ENCODE measurements at regions not wholly inside any gene's neighbourhood (a gene's known extent, or its start where the extent isn't known, plus 50 kb on each side); places are given as distances from the start of the nearest gene placed in this dataset.

DNA sequence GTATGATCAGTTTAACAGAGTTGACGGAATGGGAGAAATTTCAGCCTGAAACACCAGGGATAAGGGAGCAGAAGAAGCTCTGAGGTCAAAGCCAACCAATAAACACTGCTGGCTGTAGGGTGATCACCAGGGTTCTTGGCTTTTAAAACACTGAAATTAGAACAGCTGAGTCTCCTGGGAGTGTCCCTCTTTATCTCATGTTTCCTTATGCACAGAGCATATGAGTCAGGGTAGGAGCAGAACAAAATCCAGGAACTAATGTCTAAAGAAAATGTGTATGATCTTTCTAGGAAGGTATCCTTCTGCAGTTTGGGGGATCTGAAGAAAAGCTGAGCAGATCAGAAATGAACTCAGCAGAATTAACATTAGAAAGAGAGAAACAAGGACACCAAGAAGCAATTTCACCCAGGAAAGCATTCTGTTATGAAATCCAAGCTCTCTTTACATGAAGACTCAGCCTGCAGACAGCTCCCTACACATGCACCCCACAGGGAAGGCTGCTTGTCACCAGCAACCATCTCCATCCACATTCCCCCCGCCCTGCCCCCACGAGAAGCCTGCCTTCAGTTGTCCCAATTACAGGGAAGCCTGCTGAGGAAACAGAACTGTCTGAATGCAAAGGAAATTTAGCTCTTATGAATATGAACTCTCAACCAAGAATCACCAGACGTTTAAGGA, 469.7 kb downstream of the PDCD6IP start:
- intact Hi-C loops (cut with micrococcal nuclease): no loop called here

GRCh38 chr3:34275811-34276210, 477.4 kb downstream of the PDCD6IP start:
- Mint-ChIP-seq H3K27ac (no peak overlapping the region), H3K36me3 (ENCODE audit: low read depth) (no peaks in the 10 kb centered on the region), H3K9me3 (no peaks in the 10 kb centered on the region), H3K4me1 (ENCODE audit: low read depth) (no peaks in the 10 kb centered on the region), H3K27me3 (ENCODE audit: low read depth) (no peaks in the 10 kb centered on the region), H3K4me3 (ENCODE audit: low read depth) (no peak overlapping the region)
- no peak for DNase-seq (ENCODE audit: low spot score)
- intact Hi-C loops (cut with micrococcal nuclease): no loop called here

More for the DNA sequence above, 469.7 kb downstream of the PDCD6IP start:
- no peak for DNase-seq (ENCODE audit: low spot score)
- Mint-ChIP-seq H3K4me3 (ENCODE audit: low read depth) (no peak overlapping the region), H3K27me3 (ENCODE audit: low read depth) (no peaks in the 10 kb centered on the region), H3K4me1 (ENCODE audit: low read depth) (no peaks in the 10 kb centered on the region), H3K27ac (no peak overlapping the region), H3K9me3 (no peaks in the 10 kb centered on the region), H3K36me3 (ENCODE audit: low read depth) (no peaks in the 10 kb centered on the region)

DNA sequence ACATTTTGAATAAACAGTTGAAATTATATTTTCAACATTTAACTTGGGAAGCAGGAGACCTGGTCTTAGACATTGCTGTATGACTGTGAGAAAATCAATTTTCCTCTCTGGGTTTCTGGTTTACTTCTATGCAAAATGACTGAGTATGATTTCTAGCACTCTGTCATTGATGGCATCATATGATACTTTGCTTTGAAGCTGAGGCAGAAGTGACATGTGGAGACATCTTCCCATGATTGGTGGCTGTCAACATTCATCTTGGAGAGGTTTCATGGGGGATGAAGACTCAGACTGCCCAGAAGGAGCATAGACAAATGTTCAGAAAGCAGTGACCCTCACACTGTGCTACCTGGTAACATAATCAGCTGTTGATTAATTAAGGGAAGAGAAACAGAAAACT, 477.9 kb downstream of the PDCD6IP start:
- Mint-ChIP-seq H3K27ac (no peak overlapping the region), H3K4me3 (ENCODE audit: low read depth) (no peak overlapping the region), H3K27me3 (ENCODE audit: low read depth) (no peaks in the 10 kb centered on the region), H3K36me3 (ENCODE audit: low read depth) (no peaks in the 10 kb centered on the region), H3K9me3 (no peaks in the 10 kb centered on the region), H3K4me1 (ENCODE audit: low read depth) (no peaks in the 10 kb centered on the region)
- intact Hi-C loops (cut with micrococcal nuclease): no loop called here
- DNase-seq (ENCODE audit: low spot score): no peak

- Mint-ChIP-seq H3K27ac (no peak overlapping the region), H3K36me3 (ENCODE audit: low read depth) (no peaks in the 10 kb centered on the region), H3K4me1 (ENCODE audit: low read depth) (no peaks in the 10 kb centered on the region), H3K9me3 (no peaks in the 10 kb centered on the region), H3K27me3 (ENCODE audit: low read depth) (no peaks in the 10 kb centered on the region), H3K4me3 (ENCODE audit: low read depth) (no peak overlapping the region)
- intact Hi-C loops (cut with micrococcal nuclease): no loop called here
- DNase-seq (ENCODE audit: low spot score): no peak
These were observed 478.7 kb downstream of the PDCD6IP start for GRCh38 chr3:34277110-34277509.

DNA sequence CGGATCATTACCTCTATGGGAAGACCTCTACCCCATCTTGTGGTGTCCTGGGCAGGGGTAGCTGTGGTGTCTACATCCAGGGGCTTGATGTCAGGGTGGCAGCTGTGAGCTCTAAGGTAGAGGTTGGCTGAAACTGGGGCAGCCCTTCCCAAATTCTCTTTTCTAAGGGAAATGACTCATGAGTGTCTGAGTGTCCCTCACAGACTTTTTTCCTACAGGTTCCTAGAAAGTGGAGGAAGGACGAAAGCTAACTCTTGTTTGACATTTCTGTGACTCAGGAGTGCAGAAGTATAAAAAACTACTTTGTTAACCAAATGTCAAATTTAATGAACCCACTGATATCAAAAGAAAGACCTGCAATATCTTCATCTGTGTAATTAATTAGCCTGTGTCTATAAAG, 481.5 kb downstream of the PDCD6IP start:
- Mint-ChIP-seq H3K9me3 (no peaks in the 10 kb centered on the region), H3K4me3 (ENCODE audit: low read depth) (no peak overlapping the region), H3K27ac (no peak overlapping the region), H3K27me3 (ENCODE audit: low read depth) (no peaks in the 10 kb centered on the region), H3K4me1 (ENCODE audit: low read depth) (no peaks in the 10 kb centered on the region), H3K36me3 (ENCODE audit: low read depth) (no peaks in the 10 kb centered on the region)
- intact Hi-C loops (cut with micrococcal nuclease): no loop called here
- no peak for DNase-seq (ENCODE audit: low spot score)

DNA sequence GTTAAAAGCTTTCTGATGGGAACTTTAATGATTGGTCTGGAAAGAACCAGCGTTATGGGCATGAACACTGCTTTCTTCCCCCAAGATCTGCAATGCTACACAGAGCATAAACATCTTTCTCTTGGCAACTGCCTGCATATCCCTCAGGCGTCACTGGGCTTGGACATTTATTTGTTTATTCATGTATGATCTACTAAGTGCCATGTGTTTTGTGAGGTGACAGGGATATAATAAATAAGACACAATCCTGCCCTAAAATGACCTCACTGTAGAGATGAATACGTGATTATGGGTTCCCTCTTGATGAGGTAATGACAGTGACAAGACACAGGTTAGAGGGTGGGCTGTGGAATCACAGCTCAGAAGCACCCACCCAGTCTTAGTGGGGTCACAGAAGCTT, 485.3 kb downstream of the PDCD6IP start:
- Mint-ChIP-seq H3K27ac (no peak overlapping the region), H3K4me3 (ENCODE audit: low read depth) (no peak overlapping the region), H3K9me3 (no peaks in the 10 kb centered on the region), H3K27me3 (ENCODE audit: low read depth) (no peaks in the 10 kb centered on the region), H3K4me1 (ENCODE audit: low read depth) (no peaks in the 10 kb centered on the region), H3K36me3 (ENCODE audit: low read depth) (no peaks in the 10 kb centered on the region)
- no peak for DNase-seq (ENCODE audit: low spot score)
- intact Hi-C loops (cut with micrococcal nuclease): no loop called here

- no peaks in the 10 kb centered on the region for H3K9me3 Mint-ChIP-seq
- no peak for DNase-seq (ENCODE audit: low spot score)
- H3K27ac Mint-ChIP-seq: no peak overlapping the region
- no peaks in the 10 kb centered on the region for H3K36me3 Mint-ChIP-seq (ENCODE audit: low read depth)
- no peak overlapping the region for H3K4me3 Mint-ChIP-seq (ENCODE audit: low read depth)
- H3K27me3 Mint-ChIP-seq (ENCODE audit: low read depth): no peaks in the 10 kb centered on the region
- no peaks in the 10 kb centered on the region for H3K4me1 Mint-ChIP-seq (ENCODE audit: low read depth)
- intact Hi-C loops (cut with micrococcal nuclease): no loop called here
These were observed 486.8 kb downstream of the PDCD6IP start for GRCh38 chr3:34284959-34285826.

DNA sequence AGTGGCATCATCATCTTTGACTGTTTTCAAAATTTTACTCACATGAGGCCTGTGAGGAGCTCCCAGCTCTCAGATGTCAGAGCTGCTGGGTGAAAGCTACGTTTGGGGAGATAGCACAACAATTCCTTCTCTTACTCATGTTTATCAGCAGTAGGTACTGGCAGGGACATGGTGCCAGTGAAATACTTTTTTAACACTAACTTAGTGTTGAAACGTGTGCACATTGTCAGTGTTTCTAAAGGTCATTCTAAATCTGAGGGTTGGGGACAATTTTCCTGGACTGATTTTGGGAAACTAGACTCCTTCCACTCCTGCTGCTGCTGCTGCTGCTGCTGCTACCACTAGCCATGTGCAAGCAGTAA, 487.4 kb downstream of the PDCD6IP start:
- H3K36me3 Mint-ChIP-seq (ENCODE audit: low read depth): no peaks in the 10 kb centered on the region
- no peaks in the 10 kb centered on the region for H3K4me1 Mint-ChIP-seq (ENCODE audit: low read depth)
- no peak overlapping the region for H3K4me3 Mint-ChIP-seq (ENCODE audit: low read depth)
- no peaks in the 10 kb centered on the region for H3K9me3 Mint-ChIP-seq
- H3K27me3 Mint-ChIP-seq (ENCODE audit: low read depth): no peaks in the 10 kb centered on the region
- H3K27ac Mint-ChIP-seq: no peak overlapping the region
- intact Hi-C loops (cut with micrococcal nuclease): no loop called here
- no peak for DNase-seq (ENCODE audit: low spot score)

- Mint-ChIP-seq H3K27me3 (ENCODE audit: low read depth) (no peaks in the 10 kb centered on the region), H3K4me1 (ENCODE audit: low read depth) (no peaks in the 10 kb centered on the region), H3K27ac (no peak overlapping the region), H3K9me3 (no peaks in the 10 kb centered on the region), H3K36me3 (ENCODE audit: low read depth) (no peaks in the 10 kb centered on the region), H3K4me3 (ENCODE audit: low read depth) (no peak overlapping the region)
- intact Hi-C loops (cut with micrococcal nuclease): no loop called here
- DNase-seq (ENCODE audit: low spot score): no peak
These were observed 494.3 kb downstream of the PDCD6IP start for GRCh38 chr3:34292605-34293300.

GRCh38 chr3:34294240-34294639, 495.8 kb downstream of the PDCD6IP start:
- H3K36me3 Mint-ChIP-seq (ENCODE audit: low read depth): no peaks in the 10 kb centered on the region

DNA sequence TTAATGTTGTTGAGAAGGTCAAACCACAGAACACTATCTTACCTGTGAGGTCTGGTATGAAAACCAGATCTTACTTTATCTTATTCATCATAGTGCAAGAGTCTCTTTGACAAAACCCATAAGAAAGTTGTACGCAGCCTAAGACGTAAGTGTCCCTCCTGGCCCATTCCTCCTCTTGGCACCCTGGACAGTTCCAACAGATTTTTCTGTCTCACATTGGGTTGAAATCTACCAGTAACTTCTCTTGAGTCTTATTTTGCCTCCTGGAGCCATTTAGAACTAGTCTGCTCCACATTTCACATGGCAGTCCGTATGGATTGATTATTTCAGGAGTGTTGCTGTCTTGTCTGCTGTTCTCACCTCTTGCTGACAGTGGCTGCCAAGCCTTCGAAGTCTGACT, 498.4 kb downstream of the PDCD6IP start:
- intact Hi-C loops (cut with micrococcal nuclease): no loop called here
- DNase-seq (ENCODE audit: low spot score): no peak
- Mint-ChIP-seq H3K4me1 (ENCODE audit: low read depth) (no peaks in the 10 kb centered on the region), H3K27ac (no peak overlapping the region), H3K36me3 (ENCODE audit: low read depth) (no peaks in the 10 kb centered on the region), H3K4me3 (ENCODE audit: low read depth) (no peak overlapping the region), H3K27me3 (ENCODE audit: low read depth) (no peaks in the 10 kb centered on the region), H3K9me3 (no peaks in the 10 kb centered on the region)

More at GRCh38 chr3:34294240-34294639, 495.8 kb downstream of the PDCD6IP start:
- intact Hi-C loops (cut with micrococcal nuclease): no loop called here
- Mint-ChIP-seq H3K27me3 (ENCODE audit: low read depth) (no peaks in the 10 kb centered on the region), H3K9me3 (no peaks in the 10 kb centered on the region), H3K4me3 (ENCODE audit: low read depth) (no peak overlapping the region), H3K27ac (no peak overlapping the region), H3K4me1 (ENCODE audit: low read depth) (no peaks in the 10 kb centered on the region)
- no peak for DNase-seq (ENCODE audit: low spot score)

DNA sequence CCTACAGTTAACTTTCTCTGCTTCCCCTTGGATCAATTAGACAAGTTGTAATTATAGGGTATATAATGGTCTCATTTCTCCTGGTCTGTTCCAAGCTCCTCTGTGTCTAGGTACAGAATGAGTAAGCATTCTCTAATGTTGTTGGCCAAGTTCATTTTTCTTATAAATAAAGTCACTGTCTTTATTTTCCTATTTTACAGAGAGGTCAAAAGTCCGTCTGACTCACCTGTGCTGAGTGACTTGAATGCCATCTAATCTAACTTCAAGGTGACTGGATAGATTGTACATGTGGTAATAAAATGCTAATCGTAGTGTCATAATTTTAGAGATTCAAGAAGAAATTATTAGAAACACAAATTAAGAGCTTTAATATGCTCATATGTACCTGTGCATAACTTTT, 500.2 kb downstream of the PDCD6IP start:
- intact Hi-C loops (cut with micrococcal nuclease): no loop called here

DNA sequence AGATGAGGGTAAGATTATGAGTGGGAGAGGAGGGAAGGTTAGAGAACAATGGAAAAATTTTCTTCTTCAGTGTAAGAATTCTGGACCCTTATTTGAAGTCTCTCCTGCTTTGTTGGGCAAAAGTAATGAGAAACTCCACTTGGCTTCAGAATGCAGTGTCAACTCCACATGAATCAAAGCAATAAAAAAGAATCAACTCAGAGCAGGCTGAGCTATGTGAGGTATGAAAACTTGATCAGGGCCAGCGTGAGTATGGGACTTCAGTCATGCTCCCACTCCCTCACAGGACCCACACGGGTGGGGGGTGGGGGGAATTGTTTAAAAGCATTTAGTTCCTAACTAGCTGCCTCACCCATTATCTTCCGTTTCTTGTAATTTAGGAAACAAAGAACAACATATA, 502.2 kb downstream of the PDCD6IP start:
- no peak overlapping the region for H3K27ac Mint-ChIP-seq

More for the DNA sequence above, 500.2 kb downstream of the PDCD6IP start:
- Mint-ChIP-seq H3K27me3 (ENCODE audit: low read depth) (no peaks in the 10 kb centered on the region), H3K27ac (no peak overlapping the region), H3K36me3 (ENCODE audit: low read depth) (no peaks in the 10 kb centered on the region), H3K4me1 (ENCODE audit: low read depth) (no peaks in the 10 kb centered on the region), H3K4me3 (ENCODE audit: low read depth) (no peak overlapping the region), H3K9me3 (no peaks in the 10 kb centered on the region)
- no peak for DNase-seq (ENCODE audit: low spot score)

More for the DNA sequence above, 502.2 kb downstream of the PDCD6IP start:
- Mint-ChIP-seq H3K4me1 (ENCODE audit: low read depth) (no peaks in the 10 kb centered on the region), H3K9me3 (no peaks in the 10 kb centered on the region), H3K36me3 (ENCODE audit: low read depth) (no peaks in the 10 kb centered on the region), H3K27me3 (ENCODE audit: low read depth) (no peaks in the 10 kb centered on the region), H3K4me3 (ENCODE audit: low read depth) (no peak overlapping the region)
- intact Hi-C loops (cut with micrococcal nuclease): no loop called here
- DNase-seq (ENCODE audit: low spot score): no peak

Measured in activated T-helper 2 cell treated with anti-CD3 and anti-CD28 coated beads, Interferon-gamma antibody, Interleukin-2, Interleukin-4, amounts not matched to agents 10 μg/mL and 5 μg/mL and 100 μg/mL, durations not matched to agents 14 hours and 24 hours and 36 hours (primary cell).